ENCODE measurements at regions not wholly inside any gene's neighbourhood (a gene's known extent, or its start where the extent isn't known, plus 50 kb on each side); places are given as distances from the start of the nearest gene placed in this dataset.

DNA sequence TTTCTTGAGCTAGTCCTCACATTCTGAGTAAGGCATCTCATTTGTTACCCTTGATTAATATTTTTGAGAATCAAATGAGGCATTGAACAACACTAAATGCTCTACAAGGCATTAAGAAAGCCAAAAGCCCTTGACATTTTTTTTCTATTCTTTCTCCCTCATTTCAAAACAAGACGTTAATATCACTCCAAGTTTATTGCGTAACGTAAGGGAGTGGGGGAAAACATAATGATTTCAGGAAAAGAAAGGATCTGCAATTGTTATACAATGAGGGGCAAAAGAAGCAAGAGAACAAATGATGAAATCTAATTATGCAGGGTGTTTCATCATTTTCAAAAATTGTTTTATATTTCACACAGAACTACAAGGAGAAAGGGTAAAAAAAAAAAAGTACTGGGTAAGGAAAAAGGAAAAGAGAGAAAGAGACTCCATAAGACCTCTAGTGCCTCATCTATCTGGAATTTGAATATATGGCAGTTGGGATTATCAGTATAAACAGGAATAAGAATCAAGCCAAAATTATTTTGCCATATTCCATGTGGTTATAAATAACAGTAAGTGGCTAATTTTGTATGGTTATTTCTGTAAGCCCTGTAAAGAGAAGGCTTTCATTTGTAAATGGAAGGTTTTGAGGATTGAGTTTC is 163.0 kb downstream of the ABCA8 start:
- 59% methylated on average over 3 of the region's 3 CpGs for WGBS (ENCODE audit: low lambda C conversion rate, missing lambda C conversion rate)
- no peak overlapping the region for H3K4me2 ChIP-seq
- peaks cover 29% of the 10 kb centered on the region for H3K4me1 ChIP-seq (ENCODE audit: insufficient read depth)
- DNase-seq (ENCODE audit: low spot score), result no peak
- no peak overlapping the region for H3K4me3 ChIP-seq
- no peak for TF ChIP-seq EZH2 (IDR thresholded peaks at IDR 0.05; ENCODE audit: borderline replicate concordance)
- TF ChIP-seq, protein P1, sequence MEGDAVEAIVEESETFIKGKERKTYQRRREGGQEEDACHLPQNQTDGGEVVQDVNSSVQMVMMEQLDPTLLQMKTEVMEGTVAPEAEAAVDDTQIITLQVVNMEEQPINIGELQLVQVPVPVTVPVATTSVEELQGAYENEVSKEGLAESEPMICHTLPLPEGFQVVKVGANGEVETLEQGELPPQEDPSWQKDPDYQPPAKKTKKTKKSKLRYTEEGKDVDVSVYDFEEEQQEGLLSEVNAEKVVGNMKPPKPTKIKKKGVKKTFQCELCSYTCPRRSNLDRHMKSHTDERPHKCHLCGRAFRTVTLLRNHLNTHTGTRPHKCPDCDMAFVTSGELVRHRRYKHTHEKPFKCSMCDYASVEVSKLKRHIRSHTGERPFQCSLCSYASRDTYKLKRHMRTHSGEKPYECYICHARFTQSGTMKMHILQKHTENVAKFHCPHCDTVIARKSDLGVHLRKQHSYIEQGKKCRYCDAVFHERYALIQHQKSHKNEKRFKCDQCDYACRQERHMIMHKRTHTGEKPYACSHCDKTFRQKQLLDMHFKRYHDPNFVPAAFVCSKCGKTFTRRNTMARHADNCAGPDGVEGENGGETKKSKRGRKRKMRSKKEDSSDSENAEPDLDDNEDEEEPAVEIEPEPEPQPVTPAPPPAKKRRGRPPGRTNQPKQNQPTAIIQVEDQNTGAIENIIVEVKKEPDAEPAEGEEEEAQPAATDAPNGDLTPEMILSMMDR (IDR thresholded peaks at IDR 0.05; ENCODE audit: poor library complexity), result no peak
- TF ChIP-seq EZH2phosphoT487 (IDR thresholded peaks at IDR 0.05; ENCODE audit: low read depth, severe bottlenecking, unreplicated experiment), result no peak
- H4K20me1 ChIP-seq (ENCODE audit: insufficient read depth, poor library complexity, severe bottlenecking), result no peaks in the 10 kb centered on the region
- H3K36me3 ChIP-seq (replicated peaks; ENCODE audit: insufficient read depth, low read depth), result no peaks in the 10 kb centered on the region
- H3K79me2 ChIP-seq, result no peaks in the 10 kb centered on the region
- no peaks in the 10 kb centered on the region for H3K9me2 ChIP-seq (replicated peaks; ENCODE audit: insufficient read depth)
- H3K27me3 ChIP-seq, result no peaks in the 10 kb centered on the region
- H2AFZ ChIP-seq, result no peak overlapping the region
- no peaks in the 10 kb centered on the region for H3K9me3 ChIP-seq (ENCODE audit: low read depth)
- peak overlapping the region; percentile 47 for H3K27ac ChIP-seq

DNA sequence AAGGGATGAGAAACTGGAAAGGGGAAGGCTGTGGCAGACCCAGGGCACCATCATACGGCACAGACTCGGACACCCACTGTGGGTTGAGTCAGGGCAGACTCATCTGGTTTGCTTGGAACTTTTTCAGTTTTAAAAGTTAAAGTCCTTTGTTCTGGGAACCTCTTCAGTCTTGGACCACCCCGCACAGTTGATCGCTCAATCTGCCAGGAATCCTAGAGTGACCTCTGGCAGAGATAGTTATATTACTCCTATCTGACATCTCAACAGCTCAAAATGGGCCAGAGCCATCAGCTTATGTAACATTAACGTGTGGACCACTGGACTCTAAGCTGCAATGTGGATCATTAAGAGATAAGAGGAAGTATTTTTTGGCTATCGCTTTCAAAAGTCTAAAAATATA is 164.3 kb downstream of the ABCA8 start:
- peaks cover 29% of the 10 kb centered on the region for H3K4me1 ChIP-seq (ENCODE audit: insufficient read depth)
- no peak overlapping the region for H3K4me2 ChIP-seq
- H3K27me3 ChIP-seq, result no peaks in the 10 kb centered on the region
- TF ChIP-seq, protein P1 (IDR thresholded peaks at IDR 0.05; ENCODE audit: poor library complexity), result no peak
- TF ChIP-seq EZH2 (IDR thresholded peaks at IDR 0.05; ENCODE audit: borderline replicate concordance), result no peak
- TF ChIP-seq EZH2phosphoT487 (IDR thresholded peaks at IDR 0.05; ENCODE audit: low read depth, severe bottlenecking, unreplicated experiment), result no peak
- DNase-seq (ENCODE audit: low spot score), result no peak
- H3K9me2 ChIP-seq (replicated peaks; ENCODE audit: insufficient read depth), result no peaks in the 10 kb centered on the region
- H3K9me3 ChIP-seq (ENCODE audit: low read depth), result no peaks in the 10 kb centered on the region
- H3K4me3 ChIP-seq, result no peak overlapping the region
- no peak overlapping the region for H3K27ac ChIP-seq
- H3K36me3 ChIP-seq (replicated peaks; ENCODE audit: insufficient read depth, low read depth), result no peaks in the 10 kb centered on the region
- 90% methylated on average over 6 of the region's 6 CpGs for WGBS (ENCODE audit: low lambda C conversion rate, missing lambda C conversion rate)
- no peaks in the 10 kb centered on the region for H3K79me2 ChIP-seq
- H4K20me1 ChIP-seq (ENCODE audit: insufficient read depth, poor library complexity, severe bottlenecking), result no peaks in the 10 kb centered on the region
- H2AFZ ChIP-seq, result no peak overlapping the region

GRCh38 chr17:68790492-68790891 is 164.7 kb downstream of the ABCA8 start:
- no peak overlapping the region for H3K27ac ChIP-seq
- H3K4me1 ChIP-seq (ENCODE audit: insufficient read depth), result peaks cover 29% of the 10 kb centered on the region
- no peaks in the 10 kb centered on the region for H3K27me3 ChIP-seq
- H4K20me1 ChIP-seq (ENCODE audit: insufficient read depth, poor library complexity, severe bottlenecking), result no peaks in the 10 kb centered on the region
- WGBS (ENCODE audit: low lambda C conversion rate, missing lambda C conversion rate), result 95% methylated on average over 3 of the region's 3 CpGs
- DNase-seq (ENCODE audit: low spot score), result no peak
- H2AFZ ChIP-seq, result no peak overlapping the region
- H3K9me3 ChIP-seq (ENCODE audit: low read depth), result no peaks in the 10 kb centered on the region
- no peak overlapping the region for H3K4me2 ChIP-seq
- no peaks in the 10 kb centered on the region for H3K79me2 ChIP-seq
- H3K4me3 ChIP-seq, result no peak overlapping the region
- H3K36me3 ChIP-seq (replicated peaks; ENCODE audit: insufficient read depth, low read depth), result no peaks in the 10 kb centered on the region
- H3K9me2 ChIP-seq (replicated peaks; ENCODE audit: insufficient read depth), result no peaks in the 10 kb centered on the region
- TF ChIP-seq, protein P1 (IDR thresholded peaks at IDR 0.05; ENCODE audit: poor library complexity), result no peak
- TF ChIP-seq EZH2phosphoT487 (IDR thresholded peaks at IDR 0.05; ENCODE audit: low read depth, severe bottlenecking, unreplicated experiment), result no peak

Measured in hepatocyte (in vitro differentiated cells).